ENCODE measurements at regions not wholly inside any gene's neighbourhood (a gene's known extent, or its start where the extent isn't known, plus 50 kb on each side); places are given as distances from the start of the nearest gene placed in this dataset.
A peak's percentile ranks its signal among the peaks of the same experiment; 100 is the strongest.
"Not testable (repeated sequence)": the region's sequence is repeated elsewhere in the genome, so short reads cannot be mapped to it uniquely, and the experiment has no call there.

GRCh38 chr5:71907608-71908145 is 188.6 kb downstream of the CARTPT start:
- DNase-seq = no peak

- DNase-seq = no peak
These were observed 191.7 kb downstream of the CARTPT start for GRCh38 chr5:71910741-71911140.

GRCh38 chr5:71912021-71912420 is 192.9 kb downstream of the CARTPT start:
- DNase-seq = no peak

GRCh38 chr5:71914281-71914680 is 193.0 kb upstream of the MAP1B start:
- no peak for DNase-seq

- no peak for DNase-seq
These were observed 184.6 kb upstream of the MAP1B start for GRCh38 chr5:71922584-71923106.

- no peak for DNase-seq
These were observed 183.5 kb upstream of the MAP1B start for GRCh38 chr5:71923755-71924154.

GRCh38 chr5:71924325-71924724 is 182.9 kb upstream of the MAP1B start:
- DNase-seq = no peak

- DNase-seq = no peak
These were observed 182.3 kb upstream of the MAP1B start for GRCh38 chr5:71924980-71925379.

- no peak for DNase-seq
These were observed 181.6 kb upstream of the MAP1B start for GRCh38 chr5:71925608-71926091.

- no peak for DNase-seq
These were observed 178.3 kb upstream of the MAP1B start for GRCh38 chr5:71929003-71929402.

- DNase-seq = not testable (repeated sequence)
These were observed 176.7 kb upstream of the MAP1B start for GRCh38 chr5:71930554-71930953.

GRCh38 chr5:71932131-71932654 is 175.1 kb upstream of the MAP1B start:
- DNase-seq = no peak

GRCh38 chr5:71932655-71933338 is 174.5 kb upstream of the MAP1B start:
- DNase-seq = no peak

- DNase-seq = no peak
These were observed 173.0 kb upstream of the MAP1B start for GRCh38 chr5:71934322-71934721.

GRCh38 chr5:71937921-71938698 is 169.2 kb upstream of the MAP1B start:
- peak; percentile 2 for DNase-seq

- no peak for DNase-seq
These were observed 168.4 kb upstream of the MAP1B start for GRCh38 chr5:71938895-71939294.

- no peak for DNase-seq
These were observed 167.6 kb upstream of the MAP1B start for GRCh38 chr5:71939452-71940230.

GRCh38 chr5:71943874-71944273 is 163.4 kb upstream of the MAP1B start:
- DNase-seq = no peak

- no peak for DNase-seq
These were observed 161.8 kb upstream of the MAP1B start for GRCh38 chr5:71945436-71945835.

- no peak for DNase-seq
These were observed 160.8 kb upstream of the MAP1B start for GRCh38 chr5:71946343-71947030.

GRCh38 chr5:71948206-71948605 is 159.1 kb upstream of the MAP1B start:
- no peak for DNase-seq

GRCh38 chr5:71949772-71950171 is 157.5 kb upstream of the MAP1B start:
- DNase-seq = no peak

Measured in activated CD4-positive, alpha-beta T cell treated with anti-CD3 and anti-CD28 coated beads, Interleukin-2, amount 50 U/mL, for 1 hour (primary cell).